ENCODE measurements at regions not wholly inside any gene's neighbourhood (a gene's known extent, or its start where the extent isn't known, plus 50 kb on each side); places are given as distances from the start of the nearest gene placed in this dataset.

DNA sequence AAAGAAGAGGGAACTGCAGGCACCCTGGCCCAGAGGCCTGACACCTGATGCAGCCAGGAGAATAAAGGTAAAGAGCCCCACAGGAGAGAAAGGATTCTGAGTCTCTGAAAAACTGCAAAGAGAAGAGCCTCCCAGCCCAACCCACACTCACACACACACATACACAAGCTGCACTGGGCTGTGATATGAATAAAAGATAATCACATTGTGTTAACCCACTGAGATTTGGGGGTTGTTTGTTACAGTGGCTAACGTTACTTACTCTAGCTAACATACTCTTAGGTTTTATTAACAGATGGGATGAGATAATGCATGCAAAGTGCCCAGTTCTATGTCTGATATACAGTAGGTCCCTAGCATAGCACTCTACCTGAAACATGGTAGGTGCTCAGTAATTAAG is 554.4 kb downstream of the CD83 start:
- BruUV-seq (replicated peaks), result no TSS peak
- peaks cover 7% of the 10 kb centered on the region; the same call in 1 of the 2 replicates for H3F3A ChIP-seq (ENCODE audit: insufficient read depth, low read depth)
- H2AFZ ChIP-seq, result no peak overlapping the region
- H3K4me1 ChIP-seq (replicated peaks; ENCODE audit: insufficient read depth), result peaks cover 13% of the 10 kb centered on the region
- H3K4me3 ChIP-seq, result no peak overlapping the region
- H3K4me2 ChIP-seq, result no peak overlapping the region
- no peaks in the 10 kb centered on the region for H3K79me2 ChIP-seq (ENCODE audit: low read depth)
- H3K27ac ChIP-seq, result no peak overlapping the region
- no peak for DNase-seq
- intact Hi-C loops (cut with micrococcal nuclease; ENCODE audit: unreplicated experiment), result loop anchor here (1.0 kb wide), 1 partner anchor 61 kb away; no protein-coding TSS in a partner anchor
- H3K36me3 ChIP-seq (ENCODE audit: low read depth), result no peaks in the 10 kb centered on the region
- no peaks in the 10 kb centered on the region for H3K9me2 ChIP-seq (ENCODE audit: insufficient read depth)
- POLR2A ChIA-PET (ENCODE audit: unreplicated experiment), result no interaction called here
- H3K9me3 ChIP-seq (ENCODE audit: insufficient read depth, low read depth), result no peaks in the 10 kb centered on the region
- no peaks in the 10 kb centered on the region for H3K27me3 ChIP-seq (ENCODE audit: insufficient read depth, low read depth)
- TF ChIP-seq, protein P1, sequence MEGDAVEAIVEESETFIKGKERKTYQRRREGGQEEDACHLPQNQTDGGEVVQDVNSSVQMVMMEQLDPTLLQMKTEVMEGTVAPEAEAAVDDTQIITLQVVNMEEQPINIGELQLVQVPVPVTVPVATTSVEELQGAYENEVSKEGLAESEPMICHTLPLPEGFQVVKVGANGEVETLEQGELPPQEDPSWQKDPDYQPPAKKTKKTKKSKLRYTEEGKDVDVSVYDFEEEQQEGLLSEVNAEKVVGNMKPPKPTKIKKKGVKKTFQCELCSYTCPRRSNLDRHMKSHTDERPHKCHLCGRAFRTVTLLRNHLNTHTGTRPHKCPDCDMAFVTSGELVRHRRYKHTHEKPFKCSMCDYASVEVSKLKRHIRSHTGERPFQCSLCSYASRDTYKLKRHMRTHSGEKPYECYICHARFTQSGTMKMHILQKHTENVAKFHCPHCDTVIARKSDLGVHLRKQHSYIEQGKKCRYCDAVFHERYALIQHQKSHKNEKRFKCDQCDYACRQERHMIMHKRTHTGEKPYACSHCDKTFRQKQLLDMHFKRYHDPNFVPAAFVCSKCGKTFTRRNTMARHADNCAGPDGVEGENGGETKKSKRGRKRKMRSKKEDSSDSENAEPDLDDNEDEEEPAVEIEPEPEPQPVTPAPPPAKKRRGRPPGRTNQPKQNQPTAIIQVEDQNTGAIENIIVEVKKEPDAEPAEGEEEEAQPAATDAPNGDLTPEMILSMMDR (conservative IDR thresholded peaks at IDR 0.05), result no peak
- no peak for TF ChIP-seq EZH2 (IDR thresholded peaks at IDR 0.05; ENCODE audit: low read depth)
- H4K20me1 ChIP-seq (ENCODE audit: insufficient read depth), result no peaks in the 10 kb centered on the region
- CTCF ChIA-PET, result no interaction called here

DNA sequence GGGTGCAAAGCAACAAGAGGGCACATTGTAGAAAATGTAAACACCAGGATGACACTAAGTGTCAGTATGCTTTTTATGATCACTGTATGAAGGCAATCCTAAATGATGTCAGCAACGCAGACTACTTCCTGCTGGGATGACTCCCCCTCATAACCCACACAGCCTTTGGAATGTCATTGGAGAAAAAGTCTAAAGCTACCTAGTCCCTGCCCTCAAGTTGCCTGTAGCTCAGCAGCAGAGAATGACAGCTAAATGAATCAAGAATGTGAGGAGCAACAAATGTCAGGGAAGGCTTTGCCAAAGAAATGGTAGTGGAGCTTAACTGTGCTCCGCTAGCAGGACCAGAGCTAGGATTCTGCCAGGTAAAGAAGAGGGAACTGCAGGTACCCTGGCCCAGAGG is 555.6 kb downstream of the CD83 start:
- Histone ChIP-seq H3K79me2 (ENCODE audit: low read depth) (no peaks in the 10 kb centered on the region), H3K9me3 (ENCODE audit: insufficient read depth, low read depth) (no peaks in the 10 kb centered on the region), H3K4me3 (no peak overlapping the region), H4K20me1 (ENCODE audit: insufficient read depth) (no peaks in the 10 kb centered on the region), H3K27me3 (ENCODE audit: insufficient read depth, low read depth) (no peaks in the 10 kb centered on the region), H3K4me1 (replicated peaks; ENCODE audit: insufficient read depth) (peaks cover 13% of the 10 kb centered on the region), H2AFZ (no peak overlapping the region), H3K4me2 (no peak overlapping the region), H3K36me3 (ENCODE audit: low read depth) (no peaks in the 10 kb centered on the region), H3K9me2 (ENCODE audit: insufficient read depth) (no peaks in the 10 kb centered on the region), H3F3A (ENCODE audit: insufficient read depth, low read depth) (peaks cover 7% of the 10 kb centered on the region; the same call in 1 of the 2 replicates), H3K27ac (no peak overlapping the region)
- no peak for TF ChIP-seq EZH2 (IDR thresholded peaks at IDR 0.05; ENCODE audit: low read depth)
- TF ChIP-seq, protein P1 (conservative IDR thresholded peaks at IDR 0.05), result no peak
- no peak for DNase-seq
- ChIA-PET POLR2A (ENCODE audit: unreplicated experiment) (no interaction called here), CTCF (no interaction called here)
- no TSS peak for BruUV-seq (replicated peaks)
- intact Hi-C loops (cut with micrococcal nuclease; ENCODE audit: unreplicated experiment), result no loop called here

DNA sequence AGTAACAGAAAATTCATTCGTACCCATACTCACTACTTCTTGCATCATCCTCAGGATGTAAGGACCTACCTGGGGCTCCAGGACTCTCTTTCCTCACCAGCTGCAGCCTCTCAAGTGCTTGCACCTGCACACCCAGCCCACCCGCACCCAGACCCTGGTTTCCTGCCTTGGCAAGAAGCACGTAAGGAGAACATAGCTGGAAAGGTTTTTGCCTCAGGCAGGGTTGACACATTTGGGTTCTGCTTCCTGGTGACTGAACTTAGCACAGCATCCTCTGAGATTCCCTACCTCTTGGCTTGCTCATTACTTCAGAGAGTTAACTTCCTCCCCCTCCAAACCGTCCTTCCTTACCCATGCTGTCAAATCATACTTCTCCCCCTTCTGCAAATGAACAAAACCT is 556.9 kb downstream of the CD83 start:
- Histone ChIP-seq H3F3A (ENCODE audit: insufficient read depth, low read depth) (peaks cover 7% of the 10 kb centered on the region; the same call in 1 of the 2 replicates), H3K9me2 (ENCODE audit: insufficient read depth) (no peaks in the 10 kb centered on the region), H3K4me3 (no peak overlapping the region), H3K36me3 (ENCODE audit: low read depth) (no peaks in the 10 kb centered on the region), H3K27ac (no peak overlapping the region), H4K20me1 (ENCODE audit: insufficient read depth) (no peaks in the 10 kb centered on the region), H3K79me2 (ENCODE audit: low read depth) (no peaks in the 10 kb centered on the region), H3K27me3 (ENCODE audit: insufficient read depth, low read depth) (no peaks in the 10 kb centered on the region), H3K4me1 (replicated peaks; ENCODE audit: insufficient read depth) (peaks cover 13% of the 10 kb centered on the region), H2AFZ (no peak overlapping the region), H3K4me2 (no peak overlapping the region), H3K9me3 (ENCODE audit: insufficient read depth, low read depth) (no peaks in the 10 kb centered on the region)
- DNase-seq, result no peak
- TF ChIP-seq, protein P1 (conservative IDR thresholded peaks at IDR 0.05), result no peak
- no peak for TF ChIP-seq EZH2 (IDR thresholded peaks at IDR 0.05; ENCODE audit: low read depth)
- no TSS peak for BruUV-seq (replicated peaks)
- intact Hi-C loops (cut with micrococcal nuclease; ENCODE audit: unreplicated experiment), result no loop called here
- ChIA-PET CTCF (no interaction called here), POLR2A (ENCODE audit: unreplicated experiment) (no interaction called here)
